OCI-LY3 (cell line): ENCODE measurements at regions not wholly inside any gene's neighbourhood (a gene's known extent, or its start where the extent isn't known, plus 50 kb on each side); places are given as distances from the start of the nearest gene placed in this dataset.

Source experiments
- H2AFZ ChIP-seq: fragments of 200-600, 300-600 bp; shearing (Covaris generic); 2 replicates; pipeline ENCODE4 v1.6.0; 2014; ENCODE audit warnings: antibody characterized with exemption, low read depth, low read length
- H3K27ac ChIP-seq: fragments of 200-600, 300-600 bp; sonication (generic); 2 replicates; pipeline ENCODE4 v1.5.1; 2014; ENCODE audit warnings: mild to moderate bottlenecking, low read length, moderate library complexity, mixed read lengths
- H3K27me3 ChIP-seq: fragments of 200-600, 300-600 bp; sonication (generic); 2 replicates; pipeline ENCODE4 v1.6.1; 2014; ENCODE audit warnings: low read depth, low read length, mixed read lengths
- H3K36me3 ChIP-seq: fragments of 200-600, 300-600 bp; sonication (generic); replicated peaks from 2 replicates; pipeline ENCODE3; 2014; ENCODE audit warnings: low read depth, low read length, mixed read lengths
- H3K4me1 ChIP-seq: fragments of 300-600, 200-600 bp; sonication (generic); 2 replicates; pipeline ENCODE4 v1.6.1; 2014; ENCODE audit warnings: low read length, mixed read lengths
- H3K4me2 ChIP-seq: fragments of 200-600, 300-600 bp; sonication (generic); 2 replicates; pipeline ENCODE4 v1.6.1; 2014; ENCODE audit warnings: low read length, mixed read lengths
- H3K4me3 ChIP-seq: fragments of 300-600, 200-600 bp; sonication (generic); 2 replicates; pipeline ENCODE4 v1.5.1; 2014; ENCODE audit warnings: antibody characterized with exemption, mild to moderate bottlenecking, low read length, moderate library complexity
- H3K79me2 ChIP-seq: fragments of 300-600, 200-600 bp; shearing (Covaris generic); 2 replicates; pipeline ENCODE4 v1.6.1; 2014; ENCODE audit warnings: mild to moderate bottlenecking, low read length, mixed read lengths
- H3K9ac ChIP-seq: fragments of 300-600, 200-600 bp; shearing (Covaris generic); 2 replicates; pipeline ENCODE4 v1.6.0; 2014; ENCODE audit warnings: mild to moderate bottlenecking, low read length, moderate library complexity
- H3K9me3 ChIP-seq: fragments of 200-600, 300-600 bp; shearing (Covaris generic); 2 replicates; pipeline ENCODE4 v1.6.1; 2014; ENCODE audit warnings: low read length, mixed read lengths; ENCODE audit not compliant: insufficient read depth
- H4K20me1 ChIP-seq: fragments of 200-600, 300-600 bp; sonication (generic); 2 replicates; pipeline ENCODE4 v1.6.1; 2016; ENCODE audit warnings: low read length, mixed read lengths; ENCODE audit not compliant: insufficient read depth
- CTCF ChIP-seq: fragments of 200-600, 300-600 bp; sonication (generic); IDR thresholded peaks from 2 replicates; pipeline ENCODE4 v1.5.1; 2014; ENCODE audit warnings: antibody characterized with exemption, low read length, low read depth
- EZH2phosphoT487 ChIP-seq: fragments of 200-600 bp; shearing (Covaris generic); IDR thresholded peaks from 2 replicates; pipeline ENCODE4 v1.6.1; 2018; ENCODE audit warnings: antibody characterized with exemption, mixed run types, low read depth

- TF ChIP-seq EZH2phosphoT487: no peak
- no peak for TF ChIP-seq CTCF
- H3K27me3 ChIP-seq: no peaks in the 10 kb centered on the region
- H3K9ac ChIP-seq: no peak overlapping the region
- no peak overlapping the region for H3K27ac ChIP-seq
- no peak overlapping the region for H3K4me3 ChIP-seq
- no peaks in the 10 kb centered on the region for H3K4me1 ChIP-seq
- H2AFZ ChIP-seq: no peak overlapping the region
- H3K9me3 ChIP-seq: no peaks in the 10 kb centered on the region
- no peaks in the 10 kb centered on the region for H3K36me3 ChIP-seq
- H3K79me2 ChIP-seq: no peaks in the 10 kb centered on the region
- no peaks in the 10 kb centered on the region for H4K20me1 ChIP-seq
- no peak overlapping the region for H3K4me2 ChIP-seq
Observed at GRCh38 chr6:21859193-21859735, 265.7 kb downstream of the SOX4 start.

- Histone ChIP-seq H3K4me2 (no peak overlapping the region), H2AFZ (no peak overlapping the region), H3K27me3 (no peaks in the 10 kb centered on the region), H3K27ac (no peak overlapping the region), H3K36me3 (no peaks in the 10 kb centered on the region), H3K4me1 (no peaks in the 10 kb centered on the region), H3K4me3 (no peak overlapping the region), H3K9me3 (no peaks in the 10 kb centered on the region), H4K20me1 (no peaks in the 10 kb centered on the region), H3K79me2 (no peaks in the 10 kb centered on the region), H3K9ac (no peak overlapping the region)
- TF ChIP-seq CTCF (no peak), EZH2phosphoT487 (no peak)
Observed at GRCh38 chr6:21861942-21862341, 268.4 kb downstream of the SOX4 start.

GRCh38 chr6:21864206-21864605 is 270.7 kb downstream of the SOX4 start:
- Histone ChIP-seq H4K20me1 (no peaks in the 10 kb centered on the region), H2AFZ (no peak overlapping the region), H3K79me2 (no peaks in the 10 kb centered on the region), H3K36me3 (no peaks in the 10 kb centered on the region), H3K27me3 (no peaks in the 10 kb centered on the region), H3K9ac (no peak overlapping the region), H3K4me1 (no peaks in the 10 kb centered on the region), H3K4me2 (no peak overlapping the region), H3K4me3 (no peak overlapping the region), H3K27ac (no peak overlapping the region), H3K9me3 (no peaks in the 10 kb centered on the region)
- TF ChIP-seq CTCF (no peak), EZH2phosphoT487 (no peak)

GRCh38 chr6:21868226-21868625 is 274.7 kb downstream of the SOX4 start:
- Histone ChIP-seq H3K4me2 (no peak overlapping the region), H3K36me3 (no peaks in the 10 kb centered on the region), H3K27me3 (no peaks in the 10 kb centered on the region), H3K9me3 (no peaks in the 10 kb centered on the region), H3K4me1 (peaks cover 6% of the 10 kb centered on the region; the same call in 1 of the 2 replicates), H3K27ac (no peak overlapping the region), H2AFZ (no peak overlapping the region), H3K4me3 (no peak overlapping the region), H4K20me1 (no peaks in the 10 kb centered on the region), H3K9ac (no peak overlapping the region), H3K79me2 (no peaks in the 10 kb centered on the region)
- no peak for TF ChIP-seq EZH2phosphoT487
- no peak for TF ChIP-seq CTCF
